ENCODE measurements at regions not wholly inside any gene's neighbourhood (a gene's known extent, or its start where the extent isn't known, plus 50 kb on each side); places are given as distances from the start of the nearest gene placed in this dataset.
"Not testable (repeated sequence)": the region's sequence is repeated elsewhere in the genome, so short reads cannot be mapped to it uniquely, and the experiment has no call there.

DNA sequence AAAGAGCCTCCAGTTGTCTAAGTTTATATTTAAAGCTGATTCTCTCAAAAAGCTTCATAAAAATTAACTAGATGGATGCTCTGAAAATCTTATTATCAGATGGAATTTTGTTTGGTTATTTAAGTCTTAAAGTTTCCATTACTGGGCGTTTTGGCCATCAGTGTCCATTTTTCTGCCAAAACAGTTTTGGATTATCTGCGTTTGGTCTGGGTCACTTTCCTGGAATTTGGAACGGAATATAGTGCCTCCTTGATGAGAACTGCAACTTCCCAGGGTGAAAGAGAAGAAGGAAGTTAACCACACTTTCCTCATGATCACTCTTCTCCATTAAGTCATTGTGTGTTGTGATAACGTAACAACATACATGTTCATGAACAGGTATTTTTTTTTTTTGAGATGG, 764.9 kb upstream of the AUTS2 start:
- TF ChIP-seq POLR2AphosphoS5 (IDR thresholded peaks at IDR 0.05), result no peak
- no peak for TF ChIP-seq POLR2A (IDR thresholded peaks at IDR 0.05; ENCODE audit: low read depth)
- no peak for TF ChIP-seq CTCF (IDR thresholded peaks at IDR 0.05)
- no peak for TF ChIP-seq EP300 (IDR thresholded peaks at IDR 0.05)
- no peak for DNase-seq (ENCODE audit: extremely low spot score)
- Histone ChIP-seq H3K36me3 (no peaks in the 10 kb centered on the region), H3K27me3 (no peaks in the 10 kb centered on the region), H3K4me3 (no peak overlapping the region), H3K9me3 (no peaks in the 10 kb centered on the region), H3K4me1 (peaks cover 0 to 9% (median 6%) of the 10 kb centered on the region in 4 donors), H3K27ac (replicated peaks in 1 of 4) (no peak overlapping the region)
- intact Hi-C loops (cut with DNase I), result no loop called here
- WGBS, result 41% methylated on average over 4 of the region's 4 CpGs

- Histone ChIP-seq H3K9me3 (no peaks in the 10 kb centered on the region), H3K4me3 (no peak overlapping the region), H3K4me1 (peaks cover 0 to 25% (median 18%) of the 10 kb centered on the region in 4 donors), H3K36me3 (no peaks in the 10 kb centered on the region), H3K27ac (replicated peaks in 1 of 4) (no peak overlapping the region), H3K27me3 (no peaks in the 10 kb centered on the region)
- TF ChIP-seq POLR2AphosphoS5 (IDR thresholded peaks at IDR 0.05) (no peak), EP300 (IDR thresholded peaks at IDR 0.05) (no peak), POLR2A (IDR thresholded peaks at IDR 0.05; ENCODE audit: low read depth) (no peak), CTCF (IDR thresholded peaks at IDR 0.05) (no peak)
- 95% methylated on average over 9 of the region's 9 CpGs for WGBS
- intact Hi-C loops (cut with DNase I), result no loop called here
- DNase-seq (ENCODE audit: extremely low spot score), result no peak
Observed at GRCh38 chr7:68839014-68839413, 759.3 kb upstream of the AUTS2 start.

- H3K36me3 ChIP-seq, result no peaks in the 10 kb centered on the region
- no peak for DNase-seq (ENCODE audit: extremely low spot score)
- WGBS, result 38% methylated on average over 9 of the region's 9 CpGs
- TF ChIP-seq POLR2AphosphoS5 (IDR thresholded peaks at IDR 0.05) (peak in 1 of 2 donors; percentile 45), EP300 (IDR thresholded peaks at IDR 0.05) (no peak), CTCF (IDR thresholded peaks at IDR 0.05) (no peak)
- no peak overlapping the region for H3K4me3 ChIP-seq
- no peaks in the 10 kb centered on the region for H3K27me3 ChIP-seq
- peak overlapping the region in 3 of 4 donors; percentile 35 to 59 (median 40) for H3K27ac ChIP-seq (replicated peaks in 1 of 4)
- intact Hi-C loops (cut with DNase I), result no loop called here
- no peaks in the 10 kb centered on the region for H3K9me3 ChIP-seq
- peaks cover 0 to 25% (median 18%) of the 10 kb centered on the region in 4 donors for H3K4me1 ChIP-seq
Observed at GRCh38 chr7:68840991-68841390, 757.3 kb upstream of the AUTS2 start.

GRCh38 chr7:68843985-68844384, 754.3 kb upstream of the AUTS2 start:
- peaks cover 0 to 25% (median 18%) of the 10 kb centered on the region in 4 donors for H3K4me1 ChIP-seq
- DNase-seq (ENCODE audit: extremely low spot score); H3K4me3 ChIP-seq; H3K36me3 ChIP-seq; H3K9me3 ChIP-seq; H3K27ac ChIP-seq (replicated peaks in 1 of 4); H3K27me3 ChIP-seq; intact Hi-C loops (cut with DNase I): not testable (repeated sequence)
- 92% methylated on average over 6 of the region's 6 CpGs for WGBS

- TF ChIP-seq EP300 (IDR thresholded peaks at IDR 0.05) (no peak), POLR2AphosphoS5 (IDR thresholded peaks at IDR 0.05) (no peak), POLR2A (IDR thresholded peaks at IDR 0.05; ENCODE audit: low read depth) (no peak), CTCF (IDR thresholded peaks at IDR 0.05) (no peak)
- no peaks in the 10 kb centered on the region for H3K36me3 ChIP-seq
- H3K27ac ChIP-seq (replicated peaks in 1 of 4), result no peak overlapping the region
- peaks cover 0 to 9% (median 0%) of the 10 kb centered on the region in 4 donors for H3K9me3 ChIP-seq
- no peak for DNase-seq (ENCODE audit: extremely low spot score)
- H3K4me3 ChIP-seq, result no peak overlapping the region
- H3K27me3 ChIP-seq, result no peaks in the 10 kb centered on the region
- intact Hi-C loops (cut with DNase I), result no loop called here
- peaks cover 0 to 6% (median 1%) of the 10 kb centered on the region in 4 donors for H3K4me1 ChIP-seq
- 90% methylated on average over 13 of the region's 13 CpGs for WGBS
Observed at GRCh38 chr7:68846811-68847325, 751.4 kb upstream of the AUTS2 start.

All from esophagus muscularis mucosa (tissue), 4 donors.